H9 (cell line): ENCODE measurements at regions not wholly inside any gene's neighbourhood (a gene's known extent, or its start where the extent isn't known, plus 50 kb on each side); places are given as distances from the start of the nearest gene placed in this dataset.

Source experiments
- DNase-seq: peaks from one replicate; pipeline ENCODE4 v3.0.0-alpha.2; 2017
- H2AFZ ChIP-seq: one replicate; pipeline ENCODE4 v1.6.1; 2013; ENCODE audit warnings: mild to moderate bottlenecking, low read length, control low read depth, moderate library complexity
- H2AK5ac ChIP-seq: 2 replicates; pipeline ENCODE4 v1.6.1; 2013; ENCODE audit warnings: low read length, control low read depth, mixed read lengths; ENCODE audit not compliant: insufficient read length
- H2BK120ac ChIP-seq: one replicate; pipeline ENCODE4 v1.6.1; 2013; ENCODE audit warnings: low read depth, mild to moderate bottlenecking, low read length, control low read depth, inconsistent platforms; ENCODE audit not compliant: poor library complexity, severe bottlenecking
- H2BK12ac ChIP-seq: 2 replicates; pipeline ENCODE4 v1.6.1; 2013; ENCODE audit warnings: low read length, control low read depth, mixed read lengths, low read depth; ENCODE audit not compliant: insufficient read length
- H2BK15ac ChIP-seq: 2 replicates; pipeline ENCODE4 v1.6.1; 2013; ENCODE audit warnings: low read depth, low read length, control low read depth
- H2BK20ac ChIP-seq: one replicate; pipeline ENCODE4 v1.6.1; 2013; ENCODE audit warnings: low read depth, mild to moderate bottlenecking, low read length, control low read depth, inconsistent platforms; ENCODE audit not compliant: poor library complexity, severe bottlenecking
- H2BK5ac ChIP-seq: 2 replicates; pipeline ENCODE4 v1.6.1; 2013; ENCODE audit warnings: low read length, control low read depth, mixed read lengths; ENCODE audit not compliant: insufficient read length
- H3K14ac ChIP-seq: 2 replicates; pipeline ENCODE4 v1.6.1; 2013; ENCODE audit warnings: low read length, control low read depth; ENCODE audit not compliant: insufficient read depth
- H3K18ac ChIP-seq: 2 replicates; pipeline ENCODE4 v1.6.1; 2013; ENCODE audit warnings: low read depth, mild to moderate bottlenecking, mixed read lengths, low read length, control low read depth; ENCODE audit not compliant: insufficient read length
- H3K23ac ChIP-seq: 2 replicates; pipeline ENCODE4 v1.6.1; 2013; ENCODE audit warnings: low read length, control low read depth, mixed read lengths, low read depth; ENCODE audit not compliant: insufficient read length
- H3K23me2 ChIP-seq: 2 replicates; pipeline ENCODE4 v1.6.1; 2013; ENCODE audit warnings: low read depth, mild to moderate bottlenecking, mixed read lengths, low read length, control low read depth; ENCODE audit not compliant: insufficient read length, poor library complexity, severe bottlenecking
- H3K27ac ChIP-seq: 2 replicates; pipeline ENCODE4 v1.5.1; 2013; ENCODE audit warnings: low read length, control low read depth, mixed read lengths, low read depth; ENCODE audit not compliant: insufficient read length
- H3K27me3 ChIP-seq: 2 replicates; pipeline ENCODE4 v1.6.1; 2013; ENCODE audit warnings: low read length, control low read depth, inconsistent platforms; ENCODE audit not compliant: insufficient read depth
- H3K4ac ChIP-seq: 2 replicates; pipeline ENCODE4 v1.6.1; 2013; ENCODE audit warnings: low read depth, mild to moderate bottlenecking, control low read depth, inconsistent platforms, low read length, moderate library complexity
- H3K4me1 ChIP-seq: 2 replicates; pipeline ENCODE4 v1.6.1; 2013; ENCODE audit warnings: low read length, control low read depth, inconsistent platforms; ENCODE audit not compliant: insufficient read depth
- H3K4me2 ChIP-seq: 2 replicates; pipeline ENCODE4 v1.6.1; 2013; ENCODE audit warnings: low read length, control low read depth, mixed read lengths; ENCODE audit not compliant: insufficient read length, insufficient read depth
- H3K56ac ChIP-seq: 2 replicates; pipeline ENCODE4 v1.6.1; 2013; ENCODE audit warnings: low read depth, mild to moderate bottlenecking, mixed read lengths, low read length, control low read depth; ENCODE audit not compliant: insufficient read length
- H3K79me1 ChIP-seq: 2 replicates; pipeline ENCODE4 v1.6.1; 2013; ENCODE audit warnings: low read depth, mild to moderate bottlenecking, moderate library complexity, low read length, control low read depth, inconsistent platforms; ENCODE audit not compliant: insufficient read depth, poor library complexity, severe bottlenecking
- H3K79me2 ChIP-seq: 2 replicates; pipeline ENCODE4 v1.6.1; 2013; ENCODE audit warnings: low read length, control low read depth, inconsistent platforms; ENCODE audit not compliant: insufficient read depth
- H3K9ac ChIP-seq: 2 replicates; pipeline ENCODE4 v1.6.1; 2013; ENCODE audit warnings: low read length, control low read depth, mixed read lengths; ENCODE audit not compliant: insufficient read length; ENCODE audit errors: extremely low read depth
- H3K9me3 ChIP-seq: one replicate; pipeline ENCODE4 v1.6.1; 2013; ENCODE audit warnings: low read depth, low read length, inconsistent platforms; ENCODE audit not compliant: control insufficient read depth
- H3T11ph ChIP-seq: one replicate; pipeline ENCODE4 v1.6.1; 2013; ENCODE audit warnings: mild to moderate bottlenecking, low read length, control low read depth, inconsistent platforms
- H4K20me1 ChIP-seq: one replicate; pipeline ENCODE4 v1.6.1; 2013; ENCODE audit not compliant: control insufficient read depth, insufficient read length, insufficient read depth
- H4K5ac ChIP-seq: 2 replicates; pipeline ENCODE4 v1.6.1; 2013; ENCODE audit warnings: low read depth, mild to moderate bottlenecking, mixed read lengths, low read length, control low read depth; ENCODE audit not compliant: insufficient read length
- H4K8ac ChIP-seq: replicated peaks from 2 replicates; pipeline ENCODE4 v1.6.1; 2013; ENCODE audit warnings: low read length, control low read depth, mixed read lengths, low read depth; ENCODE audit not compliant: insufficient read length
- H4K91ac ChIP-seq: 2 replicates; pipeline ENCODE4 v1.6.1; 2013; ENCODE audit warnings: low read depth, mild to moderate bottlenecking, moderate library complexity, mixed read lengths, low read length, control low read depth; ENCODE audit not compliant: insufficient read length
- H3K27ac Mint-ChIP-seq, 3 experiments: 2 replicates in 2 of 3; 3 replicates in 1 of 3; pipeline ENCODE4 v1.8.0; 2020 to 2021; ENCODE audit warnings: mixed read lengths in 3 of 3, mild to moderate bottlenecking in 1 of 3, moderate library complexity in 1 of 3
- H3K27me3 Mint-ChIP-seq: 2 replicates; pipeline ENCODE4 v1.8.0; 2021; ENCODE audit warnings: low read depth, mild to moderate bottlenecking, moderate library complexity, mixed read lengths
- H3K36me3 Mint-ChIP-seq, 3 experiments: 2 replicates in 2 of 3; 3 replicates in 1 of 3; pipeline ENCODE4 v1.8.0; 2020 to 2021; ENCODE audit warnings: low read depth in 3 of 3, mixed read lengths in 3 of 3; ENCODE audit not compliant: insufficient read depth in 1 of 3
- H3K4me1 Mint-ChIP-seq, 2 experiments: 2 replicates each; pipeline ENCODE4 v1.8.0; 2020; ENCODE audit warnings: mixed read lengths in 2 of 2
- H3K4me3 Mint-ChIP-seq, 2 experiments: 2 replicates in 1 of 2; 3 replicates in 1 of 2; pipeline ENCODE4 v1.8.0; 2020 to 2021; ENCODE audit warnings: mild to moderate bottlenecking in 2 of 2, mixed read lengths in 2 of 2, moderate library complexity in 1 of 2
- H3K9me3 Mint-ChIP-seq, 2 experiments: 2 replicates in 1 of 2; 3 replicates in 1 of 2; pipeline ENCODE4 v1.8.0; 2020; ENCODE audit warnings: mild to moderate bottlenecking in 2 of 2, mixed read lengths in 2 of 2, moderate library complexity in 1 of 2
- WGBS: extraction: QIAGEN DNeasy Blood & Tissue Kit; methylation state at CpG from one replicate; pipeline ENCODE4 v1.1.7; 2013; ENCODE audit warnings: missing lambda C conversion rate, low lambda C conversion rate, mixed read lengths; ENCODE audit not compliant: insufficient read length; ENCODE audit errors: extremely low coverage; 5-methylcytosine and 5-hydroxymethylcytosine counted together
- TF ChIP-seq, protein P1 (sequence below): fragments of 200-600 bp; sonication (generic); conservative IDR thresholded peaks from 3 replicates; pipeline ENCODE4 v1.8.0; 2021; ENCODE audit warnings: antibody characterized with exemption, mild to moderate bottlenecking

DNA sequence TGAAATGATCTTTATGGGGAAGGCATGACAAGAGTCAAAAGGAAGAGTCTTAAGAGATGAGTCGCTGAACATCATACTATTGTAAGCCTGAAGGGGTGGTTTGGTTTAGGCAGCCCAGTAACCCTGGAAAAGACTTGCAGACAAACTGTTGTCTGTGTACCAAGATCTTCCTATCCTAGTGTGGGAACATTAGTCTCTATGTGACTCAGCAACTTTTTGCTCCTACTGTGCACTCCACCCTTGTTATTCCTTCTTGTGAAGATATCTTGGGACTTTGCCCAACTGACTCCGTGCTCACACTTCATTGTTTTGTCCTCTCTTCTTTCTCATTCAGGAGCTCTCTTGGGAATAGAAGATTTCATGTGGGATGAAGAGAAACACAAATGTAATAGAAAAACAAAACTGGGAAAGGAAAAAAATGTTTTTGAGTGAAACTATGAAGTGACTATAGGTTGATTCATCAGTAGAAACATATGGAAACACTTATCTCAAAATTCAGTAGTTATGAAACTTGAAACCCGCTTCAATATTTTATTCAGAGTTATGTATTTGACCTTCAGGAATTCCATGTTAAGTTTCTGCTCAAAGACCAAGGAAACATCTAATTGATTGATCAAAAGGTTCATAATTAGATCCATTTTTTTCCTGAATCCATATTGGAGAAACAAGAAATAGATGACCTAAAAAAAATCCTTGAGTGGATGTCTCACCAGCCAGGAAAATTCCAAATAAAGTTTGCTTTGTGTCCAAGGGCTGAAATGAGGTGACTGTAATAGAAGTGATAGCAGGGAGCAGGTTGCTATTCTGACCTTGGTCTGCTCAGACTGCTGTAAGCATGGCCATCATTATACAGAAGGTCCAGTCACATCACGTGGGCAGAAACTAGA is 67.2 kb downstream of the BTG1 start:
- Histone ChIP-seq H2AK5ac (no peak overlapping the region), H3K79me2 (no peaks in the 10 kb centered on the region; the same call in 1 of the 2 replicates), H3K4me1 (no peaks in the 10 kb centered on the region), H3K4ac (no peak overlapping the region), H3K23me2 (no peaks in the 10 kb centered on the region), H2BK20ac (no peak overlapping the region), H3K9me3 (no peaks in the 10 kb centered on the region), H3K56ac (peak overlapping the region; percentile 62), H3K14ac (no peak overlapping the region), H3K27ac (no peak overlapping the region), H3K9ac (no peak overlapping the region), H3K79me1 (no peaks in the 10 kb centered on the region), H3K18ac (no peak overlapping the region), H2BK5ac (no peak overlapping the region), H2BK15ac (no peak overlapping the region), H4K91ac (no peak overlapping the region), H3K23ac (no peak overlapping the region), H4K20me1 (no peaks in the 10 kb centered on the region), H3T11ph (no peak overlapping the region), H3K27me3 (no peaks in the 10 kb centered on the region), H2BK12ac (no peak overlapping the region), H3K4me2 (no peak overlapping the region), H4K5ac (no peak overlapping the region), H2AFZ (no peak overlapping the region), H2BK120ac (no peak overlapping the region), H4K8ac (no peak overlapping the region)
- Mint-ChIP-seq H3K27ac (no peak overlapping the region), H3K9me3 (no peaks in the 10 kb centered on the region), H3K36me3 (no peaks in the 10 kb centered on the region), H3K4me3 (no peak overlapping the region), H3K27me3 (no peaks in the 10 kb centered on the region), H3K4me1 (peaks cover 3 to 14% of the 10 kb centered on the region in 2 experiments; a peak in 3 of 4 replicates)
- TF ChIP-seq, protein P1, sequence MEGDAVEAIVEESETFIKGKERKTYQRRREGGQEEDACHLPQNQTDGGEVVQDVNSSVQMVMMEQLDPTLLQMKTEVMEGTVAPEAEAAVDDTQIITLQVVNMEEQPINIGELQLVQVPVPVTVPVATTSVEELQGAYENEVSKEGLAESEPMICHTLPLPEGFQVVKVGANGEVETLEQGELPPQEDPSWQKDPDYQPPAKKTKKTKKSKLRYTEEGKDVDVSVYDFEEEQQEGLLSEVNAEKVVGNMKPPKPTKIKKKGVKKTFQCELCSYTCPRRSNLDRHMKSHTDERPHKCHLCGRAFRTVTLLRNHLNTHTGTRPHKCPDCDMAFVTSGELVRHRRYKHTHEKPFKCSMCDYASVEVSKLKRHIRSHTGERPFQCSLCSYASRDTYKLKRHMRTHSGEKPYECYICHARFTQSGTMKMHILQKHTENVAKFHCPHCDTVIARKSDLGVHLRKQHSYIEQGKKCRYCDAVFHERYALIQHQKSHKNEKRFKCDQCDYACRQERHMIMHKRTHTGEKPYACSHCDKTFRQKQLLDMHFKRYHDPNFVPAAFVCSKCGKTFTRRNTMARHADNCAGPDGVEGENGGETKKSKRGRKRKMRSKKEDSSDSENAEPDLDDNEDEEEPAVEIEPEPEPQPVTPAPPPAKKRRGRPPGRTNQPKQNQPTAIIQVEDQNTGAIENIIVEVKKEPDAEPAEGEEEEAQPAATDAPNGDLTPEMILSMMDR, result no peak
- no peak for DNase-seq
- no CpG with 5 or more reads among the region's 4 CpGs for WGBS
